ENCODE measurements at regions not wholly inside any gene's neighbourhood (a gene's known extent, or its start where the extent isn't known, plus 50 kb on each side); places are given as distances from the start of the nearest gene placed in this dataset.
"Not testable (repeated sequence)": the region's sequence is repeated elsewhere in the genome, so short reads cannot be mapped to it uniquely, and the experiment has no call there.

GRCh38 chr14:106717544-106717943 is 1191.2 kb downstream of the TMEM121 start:
- not testable (repeated sequence) for DNase-seq

- not testable (repeated sequence) for DNase-seq
Measured at GRCh38 chr14:106719880-106720279, 1193.5 kb downstream of the TMEM121 start.

- DNase-seq = not testable (repeated sequence)
Measured at GRCh38 chr14:106721926-106722325, 1195.5 kb downstream of the TMEM121 start.

DNA sequence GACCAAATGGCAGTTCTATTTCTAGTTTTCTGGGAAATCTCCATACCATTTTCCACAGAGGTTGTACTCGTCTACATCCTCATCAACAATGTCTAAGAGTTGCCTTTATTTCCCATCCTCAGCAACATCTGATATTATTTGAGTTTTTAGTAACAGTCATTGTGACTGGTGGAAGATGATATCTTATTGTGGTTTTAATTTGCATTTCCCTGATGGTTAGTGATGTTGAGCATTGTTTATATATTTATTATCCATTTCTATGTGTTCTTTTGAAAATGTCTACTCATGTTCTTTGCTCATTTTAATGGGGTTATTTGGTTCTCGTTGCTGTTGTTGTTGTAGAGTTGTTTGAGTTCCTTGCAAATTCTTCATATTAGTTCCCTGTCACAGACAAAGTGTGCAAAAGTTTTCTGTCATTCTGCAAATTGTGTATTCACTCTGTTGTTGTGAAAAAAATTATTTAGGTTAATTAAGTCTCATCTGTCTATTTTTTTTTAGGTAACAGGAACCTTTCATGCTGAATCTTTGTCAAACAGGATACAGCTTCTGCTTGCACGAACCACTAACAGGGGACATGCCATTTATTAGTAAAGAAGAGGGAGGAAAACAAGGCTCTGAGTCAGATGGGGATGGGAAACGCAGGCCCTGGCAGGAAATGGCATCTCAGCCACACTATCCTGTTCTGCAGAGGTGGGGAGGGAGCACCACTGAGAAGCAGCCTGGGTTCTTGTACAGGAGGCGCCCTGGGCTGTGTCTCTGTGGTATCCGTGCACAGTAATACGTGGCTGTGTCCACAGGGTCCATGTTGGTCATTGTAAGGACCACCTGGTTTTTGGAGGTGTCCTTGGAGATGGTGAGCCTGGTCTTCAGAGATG is 1196.7 kb downstream of the TMEM121 start:
- DNase-seq = not testable (repeated sequence)

DNA sequence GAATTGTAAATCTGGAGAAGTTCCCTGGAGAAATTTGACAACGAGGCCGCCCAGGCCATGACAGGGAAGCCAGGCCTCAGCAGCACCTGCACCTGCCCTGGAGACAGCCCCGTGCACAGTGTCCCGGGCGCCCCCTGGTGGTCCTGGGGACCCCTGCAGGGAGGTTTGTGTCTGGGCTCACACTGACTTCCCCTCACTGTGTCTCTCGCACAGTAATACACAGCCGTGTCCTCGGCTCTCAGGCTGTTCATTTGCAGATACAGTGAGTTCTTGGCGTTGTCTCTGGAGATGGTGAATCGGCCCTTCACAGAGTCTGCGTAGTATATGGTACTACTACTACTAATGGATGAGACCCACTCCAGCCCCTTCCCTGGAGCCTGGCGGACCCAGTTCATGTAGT is 1201.6 kb downstream of the TMEM121 start:
- not testable (repeated sequence) for DNase-seq

DNA sequence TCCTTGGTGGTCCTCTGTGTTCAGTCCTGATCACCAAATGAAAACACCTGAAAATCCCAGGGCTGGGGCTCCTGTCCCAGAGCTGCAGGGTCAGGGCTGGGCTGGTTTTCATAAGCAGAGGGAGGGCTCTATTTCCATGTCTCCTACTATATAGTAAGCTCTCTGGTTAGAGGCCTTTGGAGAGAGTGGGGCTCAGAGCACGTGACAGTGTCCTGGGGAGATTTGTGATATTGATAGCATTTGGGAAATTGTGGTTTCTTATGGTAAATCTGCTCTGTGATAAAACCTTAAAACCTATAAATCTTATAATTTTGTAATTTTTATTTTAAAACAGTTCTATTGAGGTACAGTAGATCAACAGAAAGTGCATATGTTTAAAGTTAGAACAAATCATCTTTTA is 1202.2 kb downstream of the TMEM121 start:
- no peak for DNase-seq

GRCh38 chr14:106729551-106729950 is 1203.2 kb downstream of the TMEM121 start:
- no peak for DNase-seq

DNA sequence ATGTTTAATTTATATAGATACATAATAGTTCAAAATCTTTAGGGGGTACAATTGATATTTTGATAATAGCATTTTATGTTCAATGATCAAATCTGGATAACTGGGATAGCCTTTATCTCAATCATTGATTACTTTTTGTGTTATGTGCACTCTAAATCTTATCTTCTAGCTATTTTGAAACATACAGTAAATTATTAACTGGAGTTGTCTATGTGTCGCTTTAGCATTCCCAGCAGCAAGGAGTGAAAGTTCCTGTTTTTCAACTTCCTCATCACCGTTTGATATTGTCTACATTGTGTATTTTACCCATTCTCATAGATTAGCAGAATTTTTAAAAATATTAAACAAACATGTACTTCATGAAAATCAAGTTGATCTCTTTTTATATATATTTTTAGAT is 1207.4 kb downstream of the TMEM121 start:
- DNase-seq = no peak

DNA sequence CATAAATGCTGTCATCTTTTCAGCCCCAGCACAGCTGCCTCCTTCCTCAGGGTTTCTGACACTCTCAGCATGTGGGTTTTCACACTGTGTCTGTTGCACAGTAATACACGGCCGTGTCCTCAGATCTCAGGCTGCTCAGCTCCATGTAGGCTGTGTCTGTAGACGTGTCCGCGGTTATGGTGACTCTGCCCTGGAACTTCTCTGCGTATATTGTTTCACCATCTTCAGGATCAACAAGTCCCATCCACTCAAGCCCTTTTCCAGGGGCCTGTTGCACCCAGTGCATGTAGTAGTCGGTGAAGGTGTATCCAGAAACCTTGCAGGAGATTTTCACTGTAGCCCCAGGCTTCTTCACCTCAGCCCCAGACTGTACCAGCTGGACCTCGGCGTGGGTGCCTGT is 1210.6 kb downstream of the TMEM121 start:
- DNase-seq = no peak

DNA sequence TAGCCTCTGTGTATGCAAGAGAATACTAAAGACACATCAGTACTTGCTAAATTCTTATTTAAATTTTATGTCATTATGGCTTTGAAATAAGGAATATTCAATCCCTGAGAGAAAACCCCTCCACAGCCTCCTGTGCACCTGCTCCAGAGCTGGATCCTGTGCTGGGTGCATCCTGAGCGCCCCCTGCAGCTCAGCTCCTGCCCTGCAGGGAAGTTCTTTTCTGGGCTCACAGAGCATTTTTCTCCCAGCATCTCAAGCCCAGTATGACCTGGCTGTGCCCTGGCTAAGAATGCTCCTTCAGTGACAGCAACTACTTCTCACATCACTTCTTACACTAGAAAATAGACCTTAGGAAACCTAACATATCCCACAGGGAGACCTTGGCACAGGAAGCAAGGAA is 1211.7 kb downstream of the TMEM121 start:
- DNase-seq = no peak

DNA sequence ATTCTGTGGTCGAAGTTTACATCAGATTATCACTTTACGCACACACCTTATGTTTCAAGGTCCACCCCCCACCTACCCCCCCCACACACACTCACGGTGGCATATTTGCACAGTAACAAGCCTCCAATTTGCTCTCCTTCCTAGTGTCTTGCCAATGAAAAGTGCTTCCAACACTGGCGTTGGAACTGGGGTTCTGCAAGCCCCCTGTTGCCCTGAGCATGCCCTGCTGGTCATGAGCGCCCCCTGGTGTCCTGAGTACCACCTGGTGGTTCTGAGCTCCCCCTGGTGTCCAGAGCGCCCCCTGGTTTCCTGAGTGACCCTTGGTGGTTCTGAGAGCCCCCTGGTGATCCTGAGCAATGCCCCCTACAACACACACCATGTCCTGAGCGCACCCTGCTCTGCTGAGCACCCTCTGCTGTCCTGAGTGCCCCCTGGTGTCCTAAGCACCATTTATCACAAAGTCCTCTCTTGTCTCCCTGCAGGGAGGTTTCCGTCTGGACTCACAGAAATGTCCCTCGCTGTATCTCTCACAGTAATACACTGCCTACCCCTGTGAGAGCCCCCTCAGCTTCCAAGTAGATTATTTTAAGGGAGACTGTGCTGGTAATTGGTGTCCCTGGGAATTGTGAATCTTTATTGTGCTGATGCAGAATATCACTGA is 1212.3 kb downstream of the TMEM121 start:
- DNase-seq = not testable (repeated sequence)

DNA sequence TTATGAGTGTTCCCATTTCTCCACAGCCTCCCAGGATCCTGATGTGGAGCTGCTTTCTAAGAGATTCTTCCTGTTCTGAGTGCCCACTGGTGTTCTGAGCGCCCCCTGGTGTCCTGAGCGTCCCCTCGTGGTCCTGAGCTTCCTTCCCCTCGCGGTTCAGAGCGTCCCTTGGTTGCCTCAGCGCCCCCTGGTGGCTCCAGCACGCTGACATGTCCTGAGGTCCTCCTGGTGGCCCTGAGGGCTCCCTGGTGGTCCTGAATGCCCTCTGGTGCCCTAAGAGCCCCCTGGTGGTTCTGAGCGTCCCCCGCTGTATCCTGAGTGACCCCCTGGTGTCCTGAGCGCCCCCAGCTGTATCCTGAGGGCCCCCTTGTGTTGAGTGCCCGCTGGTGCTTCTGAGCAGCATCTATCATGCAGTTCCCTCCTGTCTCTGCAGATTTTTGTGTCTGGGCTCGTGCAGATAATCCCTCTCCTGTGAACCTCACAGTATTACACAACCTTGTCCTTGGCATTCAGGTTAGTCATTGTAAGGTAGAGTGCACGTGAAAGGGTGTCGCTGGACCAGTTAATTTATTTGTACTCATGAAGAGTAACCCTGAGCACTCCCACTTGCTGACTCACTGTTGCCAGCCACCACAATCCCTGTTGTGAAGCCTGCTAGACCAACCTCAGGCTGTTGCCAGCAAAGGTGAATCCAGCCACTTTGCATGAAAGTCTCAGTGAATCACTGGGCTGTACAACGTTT is 1214.9 kb downstream of the TMEM121 start:
- not testable (repeated sequence) for DNase-seq

DNA sequence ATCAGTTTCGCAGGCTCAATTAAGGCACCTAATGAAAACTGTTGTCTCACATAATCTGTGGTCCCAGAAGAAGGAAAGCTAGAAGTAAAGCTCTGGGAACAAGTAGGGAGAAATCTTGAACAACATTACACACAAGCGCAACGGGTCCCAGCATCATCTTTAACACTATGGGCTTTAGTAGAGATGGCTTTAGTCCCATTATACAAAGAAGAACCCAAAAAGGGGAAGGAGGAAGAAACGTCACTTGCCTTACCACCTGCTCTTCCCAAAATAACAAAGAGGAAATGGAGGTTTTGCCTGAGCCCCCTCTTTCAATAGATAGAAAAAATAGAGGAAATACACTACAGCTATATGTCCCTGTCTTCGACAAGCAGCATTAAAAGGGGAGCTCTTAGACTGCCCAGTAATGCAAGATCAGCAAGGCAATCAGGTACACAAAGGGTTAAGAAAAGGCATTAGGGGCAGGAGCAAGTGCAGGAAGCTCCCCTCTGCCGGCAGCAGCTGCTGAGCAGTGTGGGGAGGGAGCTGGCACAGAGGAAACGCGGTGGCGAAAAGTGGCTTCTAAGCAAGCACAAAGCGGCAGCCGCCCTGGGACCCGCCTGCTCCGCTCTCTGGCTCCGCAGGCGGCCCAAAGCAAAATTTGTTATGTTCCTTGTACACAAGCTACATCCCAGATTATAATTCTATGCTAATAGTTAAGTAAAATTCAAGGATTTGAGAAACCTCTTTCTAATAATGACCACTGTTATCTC is 1218.8 kb downstream of the TMEM121 start:
- DNase-seq = not testable (repeated sequence)

DNA sequence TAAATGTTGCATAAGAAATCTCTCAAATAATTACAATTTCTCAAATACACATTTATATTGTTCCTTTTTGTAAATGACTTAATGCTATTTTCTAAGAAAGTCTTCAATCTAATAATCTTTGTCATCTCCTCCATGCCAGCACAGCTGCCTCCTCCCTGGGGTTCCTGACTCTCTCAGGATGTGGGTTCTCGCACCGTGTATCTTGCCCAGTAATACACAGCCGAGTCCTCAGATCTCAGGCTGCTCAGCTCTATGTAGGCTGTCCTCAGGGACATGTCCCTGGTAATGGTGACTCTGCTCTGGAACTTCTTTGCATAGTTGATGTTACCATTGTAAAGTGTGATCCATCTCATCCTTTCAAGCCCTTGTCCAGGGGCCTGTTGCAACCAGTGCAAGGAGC is 1223.7 kb downstream of the TMEM121 start:
- DNase-seq = not testable (repeated sequence)

DNA sequence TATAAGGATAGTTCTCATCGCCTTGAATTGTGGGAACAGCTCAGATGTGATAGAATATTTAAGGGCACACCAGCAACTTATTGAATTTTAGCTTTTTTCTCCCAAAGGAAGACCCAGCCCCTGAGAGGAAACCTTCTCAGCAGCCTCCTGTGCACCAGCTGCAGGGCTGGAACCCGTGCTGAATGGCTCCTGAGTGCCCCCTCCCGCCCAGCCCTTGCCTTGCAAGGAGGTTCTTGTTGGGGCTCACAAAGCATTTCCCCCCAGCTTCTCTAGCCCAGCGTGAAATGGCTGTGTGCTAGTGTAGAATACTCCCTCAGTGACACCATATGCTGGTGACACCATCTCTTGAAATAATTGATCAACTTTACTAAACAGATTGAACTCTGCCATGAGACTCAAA is 1227.4 kb downstream of the TMEM121 start:
- not testable (repeated sequence) for DNase-seq

DNA sequence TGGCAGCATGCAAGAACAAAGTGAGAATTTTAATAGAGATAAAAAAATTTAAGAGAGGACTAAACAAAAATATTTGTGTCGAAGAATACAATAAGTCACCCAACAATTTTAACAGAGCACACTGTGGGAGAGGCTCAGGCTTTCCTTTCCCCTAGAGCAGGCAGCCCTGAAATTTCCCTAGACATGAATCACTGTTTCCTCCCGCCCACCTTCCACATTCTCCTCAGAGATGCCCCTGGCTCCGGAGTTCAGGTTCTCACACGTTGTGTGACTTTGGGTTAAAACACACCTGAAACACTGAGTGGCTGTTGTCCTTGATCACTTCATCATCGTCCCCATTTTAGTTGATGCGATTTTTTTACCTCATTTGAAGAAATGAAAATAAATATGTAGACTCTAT is 1231.1 kb downstream of the TMEM121 start:
- DNase-seq = not testable (repeated sequence)

DNA sequence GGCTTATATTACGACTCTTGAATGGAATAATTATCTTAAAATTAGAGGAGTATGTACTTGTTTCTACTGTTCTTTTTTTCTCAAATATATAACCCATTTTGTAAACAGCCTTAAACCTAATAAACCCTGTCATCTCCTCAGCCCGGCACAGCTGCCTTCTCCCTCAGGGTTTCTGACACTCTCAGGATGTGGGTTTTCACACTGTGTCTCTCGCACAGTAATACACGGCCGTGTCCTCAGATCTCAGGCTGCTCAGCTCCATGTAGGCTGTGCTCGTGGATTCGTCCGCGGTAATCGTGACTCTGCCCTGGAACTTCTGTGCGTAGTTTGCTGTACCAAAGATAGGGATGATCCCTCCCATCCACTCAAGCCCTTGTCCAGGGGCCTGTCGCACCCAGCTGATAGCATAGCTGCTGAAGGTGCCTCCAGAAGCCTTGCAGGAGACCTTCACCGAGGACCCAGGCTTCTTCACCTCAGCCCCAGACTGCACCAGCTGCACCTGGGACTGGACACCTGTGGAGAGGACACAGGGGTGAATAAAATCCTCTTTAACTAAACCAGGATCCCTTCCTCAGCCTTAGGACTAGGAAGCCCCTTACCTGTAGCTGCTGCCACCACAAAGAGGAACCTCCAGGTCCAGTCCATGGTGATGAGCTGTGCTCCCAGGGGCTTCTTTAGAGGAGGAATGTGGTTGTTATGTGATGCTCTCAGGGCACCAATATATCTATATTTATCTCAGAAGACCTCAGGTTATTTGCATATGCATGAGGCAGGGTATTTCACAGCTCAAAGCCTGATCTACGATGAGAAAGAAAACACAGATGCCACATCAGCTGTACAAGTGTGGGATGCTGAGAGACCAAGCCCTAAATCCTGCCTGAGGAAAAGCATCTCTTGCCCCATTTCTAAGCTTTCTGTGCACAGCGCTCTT is 1235.8 kb downstream of the TMEM121 start:
- not testable (repeated sequence) for DNase-seq

- DNase-seq = not testable (repeated sequence)
Measured at GRCh38 chr14:106764968-106765369, 1238.6 kb downstream of the TMEM121 start.

GRCh38 chr14:106766145-106766544 is 1239.8 kb downstream of the TMEM121 start:
- no peak for DNase-seq

DNA sequence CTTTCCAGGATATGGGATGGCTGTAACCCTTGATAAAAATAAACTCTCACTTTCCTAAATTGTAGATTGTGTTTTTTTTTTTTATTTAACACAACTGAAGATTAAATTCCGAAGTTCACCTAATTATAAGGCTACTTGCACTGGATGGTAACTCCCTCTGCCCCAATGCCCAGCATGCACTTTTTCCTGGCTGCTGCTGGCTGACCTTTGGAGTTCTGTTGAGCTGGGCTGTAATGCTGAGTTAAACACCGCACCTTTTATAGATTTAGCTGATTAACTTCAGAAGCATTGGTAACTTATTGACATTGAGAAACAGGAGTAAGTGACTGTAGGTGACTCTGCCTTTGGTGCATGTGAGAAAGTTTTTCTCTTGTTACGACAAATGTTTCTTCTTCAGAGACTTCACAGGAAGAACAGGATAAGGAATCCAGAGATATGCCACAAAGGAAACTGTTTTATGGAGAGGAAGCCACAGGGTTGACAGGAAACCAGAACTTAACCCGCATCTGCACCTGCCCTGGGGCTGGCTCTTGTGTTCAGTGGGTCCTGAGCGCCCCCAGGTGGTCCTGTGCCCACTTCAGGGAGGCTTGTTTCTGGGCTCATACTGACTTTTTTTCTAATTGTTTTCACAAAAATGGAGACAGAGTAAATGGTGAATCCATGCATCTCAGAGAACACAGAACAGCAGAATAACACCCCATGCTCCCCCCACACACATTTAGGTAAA is 1240.3 kb downstream of the TMEM121 start:
- DNase-seq = peak; percentile 61 to 62

DNA sequence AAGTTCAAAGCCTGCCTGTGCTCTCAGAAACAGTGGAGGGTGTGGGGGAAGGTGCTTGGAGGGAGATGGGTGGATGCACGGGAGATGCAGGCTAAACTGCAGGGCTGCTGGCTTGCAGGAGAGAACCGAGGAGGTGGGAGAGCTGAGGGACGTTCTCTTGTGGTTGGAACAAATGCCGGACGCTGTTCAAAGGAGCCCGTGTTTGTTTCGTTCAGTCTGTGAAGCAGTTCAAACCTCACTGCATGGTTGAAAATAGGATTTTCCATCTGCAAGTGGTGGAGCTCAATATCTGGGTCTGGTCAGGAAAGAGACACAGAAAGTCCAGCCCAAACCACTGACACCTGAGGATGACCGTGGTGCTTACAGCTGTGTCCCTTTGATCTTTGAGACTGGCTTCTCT is 1241.8 kb downstream of the TMEM121 start:
- DNase-seq = not testable (repeated sequence)

Measured in stimulated activated CD4-positive, alpha-beta T cell treated with anti-CD3 and anti-CD28 coated beads, Interleukin-2, amount 100 ng/mL, for 24 hours (primary cell).